GM11168 (cell line): ENCODE measurements at regions not wholly inside any gene's neighbourhood (a gene's known extent, or its start where the extent isn't known, plus 50 kb on each side); places are given as distances from the start of the nearest gene placed in this dataset.
"Not testable (repeated sequence)": the region's sequence is repeated elsewhere in the genome, so short reads cannot be mapped to it uniquely, and the experiment has no call there.

Source experiments
- in situ Hi-C: fragments of 300-500 bp; cut with MboI; formaldehyde crosslinking; loops from one replicate; pipeline ENCODE4 v1.12.0; 2022; ENCODE audit warnings: low sequenced_read_pairs; ENCODE audit not compliant: unreplicated experiment

DNA sequence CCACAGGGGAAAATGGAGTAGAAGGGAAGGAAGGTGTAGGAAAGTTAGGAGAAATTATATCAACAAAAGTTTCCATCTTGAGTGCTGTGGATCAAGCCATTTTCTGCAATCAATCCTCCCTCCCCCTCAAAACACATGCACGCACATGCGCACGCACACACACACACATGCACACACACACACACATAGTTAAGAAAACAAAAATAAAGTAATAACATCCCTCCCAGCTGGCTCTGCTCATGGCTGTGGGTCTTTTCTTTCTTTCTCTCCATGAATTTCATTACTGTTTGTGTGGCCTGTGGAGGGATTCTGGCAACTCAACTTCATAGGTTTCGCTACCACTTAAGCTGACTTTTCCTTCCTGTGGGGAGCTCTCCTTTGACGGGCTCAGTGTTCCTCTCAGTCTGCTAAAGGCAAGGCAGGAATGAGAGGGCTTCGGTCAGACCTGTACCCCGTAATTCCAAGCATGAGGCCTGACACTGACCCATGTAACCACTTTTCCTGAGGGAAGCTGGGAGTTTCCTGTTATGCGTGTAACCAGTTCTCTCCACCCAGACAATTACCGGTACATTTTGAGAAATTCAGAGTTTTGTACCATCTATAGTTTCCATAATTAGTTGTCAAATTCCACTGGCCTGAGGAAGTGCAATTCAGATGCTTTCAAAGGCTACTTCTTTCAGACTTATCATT, 79.8 kb downstream of the ZNF92 start:
- in situ Hi-C loops, result no loop called here

DNA sequence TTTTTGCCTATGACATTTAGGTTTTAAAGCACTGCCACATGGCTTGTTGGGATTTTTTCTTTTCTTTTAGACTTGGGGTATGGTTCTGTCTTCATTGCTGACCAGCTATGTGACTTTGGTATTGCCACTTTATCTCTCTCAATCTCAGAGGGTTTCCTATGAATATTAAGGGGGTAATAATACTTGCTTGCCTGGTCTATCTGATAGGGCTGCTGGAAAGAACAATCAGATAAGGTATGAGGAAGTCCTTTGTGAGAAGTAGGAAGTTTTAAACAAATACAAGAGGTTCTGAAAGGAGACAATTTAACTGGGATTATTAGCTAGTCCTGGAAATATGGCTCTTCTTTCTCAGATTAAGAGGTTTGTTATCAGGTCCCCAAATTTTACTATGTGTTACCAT, 80.8 kb downstream of the ZNF92 start:
- in situ Hi-C loops, result no loop called here

- in situ Hi-C loops, result not testable (repeated sequence)
These were observed 81.4 kb downstream of the ZNF92 start for GRCh38 chr7:65455050-65455449.

- in situ Hi-C loops, result no loop called here
These were observed 84.0 kb downstream of the ZNF92 start for GRCh38 chr7:65457705-65458104.

DNA sequence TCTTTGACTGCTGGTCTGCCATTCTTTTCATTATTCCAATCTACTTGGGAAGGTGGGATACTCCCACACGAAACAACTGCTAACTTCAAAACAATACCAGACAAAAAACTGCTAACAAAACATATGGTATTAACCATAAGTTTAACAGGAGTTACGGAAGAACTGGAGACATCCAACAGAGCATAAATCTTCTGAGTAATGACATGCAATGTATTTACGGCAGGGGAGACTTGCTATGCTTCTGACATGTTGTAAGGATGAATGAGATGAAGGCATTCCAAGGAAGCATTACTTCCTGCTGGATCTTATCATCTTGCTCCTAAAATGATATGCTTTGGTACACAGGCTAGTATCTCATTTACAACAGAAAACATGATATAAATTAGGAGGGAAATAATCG, 85.8 kb downstream of the ZNF92 start:
- in situ Hi-C loops, result no loop called here

GRCh38 chr7:65462148-65462716, 88.6 kb downstream of the ZNF92 start:
- in situ Hi-C loops, result no loop called here

DNA sequence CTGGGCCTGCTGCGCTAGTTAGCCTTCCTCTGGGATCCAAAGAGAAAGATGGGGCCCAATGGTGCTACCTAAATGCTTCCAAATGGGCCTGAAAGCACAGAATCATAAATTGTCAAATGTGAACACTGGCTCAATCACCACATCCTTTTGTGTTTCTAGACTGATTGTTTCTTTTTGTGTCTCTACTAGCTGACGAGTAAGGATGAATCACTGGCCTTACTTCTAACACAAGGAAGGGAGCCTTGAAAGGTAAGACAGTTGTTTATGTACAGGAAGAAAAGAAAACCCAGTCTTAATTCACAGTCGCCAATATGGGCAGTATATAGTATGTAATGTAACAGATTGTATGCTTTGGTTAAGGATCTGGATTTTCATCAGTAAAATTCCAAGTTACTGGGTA, 89.5 kb downstream of the ZNF92 start:
- in situ Hi-C loops, result no loop called here

DNA sequence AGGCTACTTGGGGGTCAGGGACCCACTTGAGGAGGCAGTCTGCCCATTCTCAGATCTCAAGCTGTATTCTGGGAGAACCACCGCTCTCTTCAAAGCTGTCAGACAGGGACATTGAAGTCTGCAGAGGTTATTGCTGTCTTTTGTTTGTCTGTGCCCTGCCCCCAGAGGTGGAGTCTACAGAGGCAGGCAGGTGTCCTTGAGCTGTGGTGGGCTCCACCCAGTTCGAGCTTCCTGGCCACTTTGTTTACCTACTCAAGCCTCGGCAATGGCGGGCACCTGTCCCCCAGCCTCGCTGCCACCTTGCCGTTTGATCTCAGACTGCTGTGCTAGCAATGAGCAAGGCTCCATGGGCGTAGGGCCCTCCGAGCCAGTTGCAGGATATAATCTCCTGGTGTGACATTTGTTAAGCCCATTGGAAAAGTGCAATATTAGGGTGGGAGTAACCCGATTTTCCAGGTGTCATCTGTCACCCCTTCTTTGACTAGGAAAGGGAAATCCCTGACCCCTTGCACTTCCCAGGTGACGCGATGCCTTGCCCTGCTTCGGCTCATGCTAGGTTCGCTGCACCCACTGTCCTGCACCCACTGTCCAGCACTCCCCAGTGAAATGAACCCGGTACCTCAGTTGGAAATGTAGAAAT, 96.4 kb downstream of the ZNF92 start:
- in situ Hi-C loops, result not testable (repeated sequence)

GRCh38 chr7:65471587-65471986, 97.9 kb downstream of the ZNF92 start:
- in situ Hi-C loops, result no loop called here

GRCh38 chr7:65475040-65475726, 101.5 kb downstream of the ZNF92 start:
- in situ Hi-C loops, result no loop called here

- in situ Hi-C loops, result no loop called here
These were observed 102.2 kb downstream of the ZNF92 start for GRCh38 chr7:65475734-65476319.

DNA sequence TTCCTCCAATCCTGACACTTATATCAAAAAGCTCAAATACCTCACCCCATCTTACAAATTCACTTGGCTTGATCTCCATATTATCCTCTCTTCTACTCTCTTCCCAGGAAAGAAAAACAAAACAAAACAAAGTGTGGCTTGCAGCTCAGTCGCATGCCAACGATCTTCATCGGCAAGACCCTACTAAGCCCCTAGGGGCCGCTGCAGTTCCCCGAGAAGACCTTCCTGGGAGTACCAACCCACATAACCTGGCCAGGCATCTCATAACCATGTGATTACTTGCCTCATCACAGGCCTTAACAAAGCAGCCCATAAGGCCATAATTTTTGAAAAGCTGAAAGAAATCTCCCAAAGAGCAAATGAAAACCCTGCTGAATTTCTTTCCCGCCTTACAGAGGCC, 103.7 kb downstream of the ZNF92 start:
- in situ Hi-C loops, result no loop called here

DNA sequence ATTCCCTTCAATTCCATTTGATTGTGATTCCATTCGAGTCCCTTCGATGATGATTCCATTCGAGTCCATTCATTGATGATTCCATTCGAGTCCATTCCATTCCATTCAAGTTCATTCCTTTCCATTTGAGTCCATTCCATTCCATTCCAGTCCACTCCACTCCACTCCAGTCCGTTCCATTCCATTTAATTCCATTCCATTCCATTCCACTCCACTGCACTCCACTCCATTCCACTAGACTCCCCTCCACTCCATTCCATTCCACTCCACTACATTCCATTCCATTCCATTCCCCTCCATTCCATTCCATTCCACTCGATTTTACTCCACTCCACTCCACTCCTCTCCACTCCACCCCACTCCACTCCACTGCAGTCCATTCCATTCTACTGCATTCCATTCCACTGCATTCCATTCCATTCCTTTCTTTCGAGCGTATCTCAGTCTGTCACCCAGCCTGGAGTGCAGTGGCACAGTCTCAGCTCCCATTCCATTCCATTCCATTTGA, 115.7 kb downstream of the ZNF92 start:
- in situ Hi-C loops, result no loop called here

DNA sequence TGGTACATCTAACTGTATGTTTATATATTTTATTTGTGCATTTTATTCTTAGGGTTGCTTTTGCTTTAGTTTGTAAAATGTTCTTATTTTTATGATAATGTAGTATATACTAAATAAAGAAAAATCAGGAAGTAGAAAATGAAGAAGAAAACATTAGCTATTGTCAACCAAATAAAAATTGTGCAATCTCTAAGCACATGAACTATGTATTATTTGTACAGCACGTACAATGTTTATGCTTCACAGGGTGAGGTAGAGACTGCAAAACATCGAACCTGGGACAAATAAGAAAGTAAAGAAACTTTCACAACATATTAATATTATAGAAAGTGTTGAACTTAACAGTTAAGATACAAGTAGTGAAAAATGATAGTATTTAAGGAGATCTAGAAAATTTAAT, 123.0 kb downstream of the ZNF92 start:
- in situ Hi-C loops, result not testable (repeated sequence)

DNA sequence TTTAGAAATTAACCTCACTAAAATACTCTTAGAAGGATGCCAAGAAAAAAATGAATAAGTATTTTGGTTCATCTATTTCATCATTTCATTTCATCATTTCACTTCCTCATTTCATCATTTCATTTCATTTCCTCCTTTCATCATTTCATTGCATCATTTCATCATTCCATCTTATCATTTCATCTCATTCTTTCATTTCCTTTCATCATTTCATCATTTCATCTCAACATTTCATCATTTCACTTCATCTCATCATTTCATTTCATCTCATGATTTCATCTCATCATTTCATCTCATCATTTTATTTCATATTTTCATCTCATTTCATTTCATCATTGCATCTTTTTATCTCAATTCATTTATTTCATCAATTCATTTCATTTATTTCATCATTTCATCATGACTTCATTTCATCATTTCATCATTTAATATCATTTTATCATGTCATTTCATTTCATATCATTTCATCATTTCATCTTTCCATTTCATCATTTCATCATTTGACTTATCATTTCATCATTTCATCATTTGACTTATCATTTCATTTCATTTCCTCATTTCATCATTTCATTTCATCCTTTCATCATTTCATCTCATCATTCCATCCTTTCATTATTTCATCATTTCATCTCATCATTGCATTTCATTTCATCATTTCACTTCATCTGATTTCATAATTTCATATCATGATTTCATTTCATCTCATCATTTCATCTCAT, 129.9 kb downstream of the ZNF92 start:
- in situ Hi-C loops, result no loop called here

DNA sequence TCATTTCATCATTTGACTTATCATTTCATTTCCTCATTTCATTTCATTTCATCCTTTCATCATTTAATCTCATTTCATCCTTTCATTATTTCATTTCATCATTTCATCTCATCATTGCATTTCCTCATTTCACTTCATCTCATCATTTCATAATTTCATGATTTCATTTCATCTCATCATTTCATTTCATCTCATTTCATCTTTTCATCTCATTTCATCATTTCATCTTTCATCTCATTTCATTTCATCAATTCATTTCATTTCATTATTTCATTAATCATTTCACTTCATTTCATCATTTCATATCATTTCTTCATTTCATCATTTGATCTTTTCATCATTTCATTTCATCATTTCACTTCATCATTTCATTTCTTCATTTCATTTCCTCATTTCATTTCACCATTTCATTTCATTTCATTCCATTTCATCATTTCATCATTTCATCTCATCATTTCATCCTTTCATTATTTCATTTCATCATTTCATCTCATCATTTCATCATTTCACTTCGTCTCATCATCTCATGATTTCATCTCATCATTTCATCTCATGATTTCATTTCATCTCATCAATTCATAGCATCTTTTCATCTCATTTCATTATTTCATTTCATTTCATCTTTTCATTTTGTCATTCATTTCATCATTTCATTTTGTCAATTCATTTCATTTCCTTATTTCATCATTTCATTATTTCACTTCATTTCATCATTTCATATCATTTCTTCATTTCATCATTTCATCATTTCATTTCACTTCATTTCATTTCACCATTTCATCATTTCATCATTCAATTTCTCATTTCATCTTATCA, 131.1 kb downstream of the ZNF92 start:
- in situ Hi-C loops, result not testable (repeated sequence)

GRCh38 chr7:65505320-65505633, 131.6 kb downstream of the ZNF92 start:
- in situ Hi-C loops, result not testable (repeated sequence)

DNA sequence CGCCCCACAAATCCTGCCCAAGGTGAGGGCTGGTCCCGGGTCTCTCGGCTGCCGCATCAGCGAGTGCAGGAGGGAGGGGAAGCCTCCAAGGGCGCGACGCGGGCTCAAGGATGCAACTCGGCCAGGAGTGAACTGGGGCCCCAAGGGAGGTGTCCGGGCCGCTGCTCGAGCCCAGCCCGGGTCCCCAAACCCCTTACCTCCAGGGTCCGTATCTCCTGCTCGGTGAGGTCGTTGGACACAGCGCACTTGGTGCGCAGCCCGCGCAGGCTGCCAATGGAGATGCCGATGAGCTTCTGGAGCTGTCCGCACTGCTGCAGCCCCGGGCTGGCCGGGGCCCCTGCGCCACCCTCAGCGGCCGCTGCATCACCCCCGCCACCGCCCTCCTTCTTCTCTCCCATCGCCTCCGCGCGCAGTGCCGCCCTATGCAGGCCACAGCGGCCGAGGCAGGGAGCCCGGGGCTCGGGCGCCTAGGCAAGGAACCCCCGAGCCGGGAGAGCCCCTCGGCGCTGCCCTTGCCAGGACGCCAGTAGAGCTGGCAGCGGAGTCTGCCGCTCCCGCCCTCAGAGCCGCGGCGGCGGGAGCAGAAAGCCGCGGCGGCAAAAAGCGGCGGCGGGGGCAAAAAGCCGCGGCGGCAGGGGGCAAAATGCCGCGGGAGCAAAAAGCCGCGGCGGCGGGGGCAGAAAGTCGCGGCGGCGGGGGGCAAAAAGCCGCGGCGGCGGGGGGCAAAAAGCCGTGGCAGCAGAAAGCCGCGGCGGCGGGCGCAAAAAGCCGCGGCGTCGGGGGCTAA, 135.1 kb downstream of the ZNF92 start:
- in situ Hi-C loops, result not testable (repeated sequence)
